GM23338 (cell line): ENCODE measurements at regions not wholly inside any gene's neighbourhood (a gene's known extent, or its start where the extent isn't known, plus 50 kb on each side); places are given as distances from the start of the nearest gene placed in this dataset.

Experiments used
- ATAC-seq: fragments of 200-7000 bp; cut with Tn5 transposase; 3 replicates; pipeline ENCODE4 v1.9.1; 2020
- DNase-seq: peaks from one replicate; pipeline ENCODE4 v3.0.0-alpha.2; 2015; ENCODE audit warnings: low spot score
- H2AFZ ChIP-seq: fragments of 200-600 bp; sonication (generic); 2 replicates; pipeline ENCODE4 v1.8.0; 2016; ENCODE audit warnings: antibody characterized with exemption, mild to moderate bottlenecking, moderate library complexity
- H3F3A ChIP-seq: fragments of 200-600 bp; sonication (generic); replicated peaks from 2 replicates; pipeline ENCODE4 v1.8.0; 2017; ENCODE audit warnings: antibody characterized with exemption, mixed run types, low read depth
- H3K27ac ChIP-seq: fragments of 200-600 bp; sonication (generic); 2 replicates; pipeline ENCODE4 v1.6.1; 2016; ENCODE audit warnings: low read depth
- H3K27me3 ChIP-seq: fragments of 200-600 bp; sonication (generic); 2 replicates; pipeline ENCODE4 v1.8.0; 2016; ENCODE audit warnings: mild to moderate bottlenecking, mixed run types, moderate library complexity; ENCODE audit not compliant: insufficient read depth
- H3K36me3 ChIP-seq: fragments of 200-600 bp; sonication (generic); 2 replicates; pipeline ENCODE4 v1.8.0; 2016; ENCODE audit warnings: mild to moderate bottlenecking; ENCODE audit not compliant: insufficient read depth
- H3K4me1 ChIP-seq: fragments of 200-600 bp; sonication (generic); 2 replicates; pipeline ENCODE4 v1.8.0; 2016; ENCODE audit warnings: mild to moderate bottlenecking, moderate library complexity; ENCODE audit not compliant: insufficient read depth
- H3K4me2 ChIP-seq: fragments of 200-600 bp; sonication (generic); 2 replicates; pipeline ENCODE4 v1.7.1; 2017; ENCODE audit warnings: mixed run types
- H3K4me3 ChIP-seq: fragments of 200-600 bp; sonication (generic); 2 replicates; pipeline ENCODE4 v1.6.1; 2016; ENCODE audit warnings: mixed run types
- H3K79me2 ChIP-seq: fragments of 200-600 bp; sonication (generic); replicated peaks from 2 replicates; pipeline ENCODE4 v1.8.0; 2017; ENCODE audit warnings: mild to moderate bottlenecking; ENCODE audit not compliant: insufficient read depth
- H3K9me2 ChIP-seq: fragments of 200-600 bp; sonication (generic); 2 replicates; pipeline ENCODE4 v1.8.0; 2017; ENCODE audit not compliant: insufficient read depth
- H4K20me1 ChIP-seq: fragments of 200-600 bp; sonication (generic); replicated peaks from 2 replicates; pipeline ENCODE4 v1.8.0; 2017; ENCODE audit warnings: mild to moderate bottlenecking; ENCODE audit not compliant: insufficient read depth
- H3K27ac Mint-ChIP-seq: 2 replicates; pipeline ENCODE4 v1.8.0; 2020; ENCODE audit warnings: inconsistent platforms, mild to moderate bottlenecking, moderate library complexity, mixed read lengths
- H3K27me3 Mint-ChIP-seq: 3 replicates; pipeline ENCODE4 v1.8.0; 2022; ENCODE audit warnings: low read depth, mild to moderate bottlenecking, moderate library complexity, mixed read lengths, inconsistent platforms; ENCODE audit not compliant: insufficient read depth, poor library complexity
- H3K36me3 Mint-ChIP-seq: 3 replicates; pipeline ENCODE4 v1.8.0; 2021; ENCODE audit warnings: low read depth, mild to moderate bottlenecking, inconsistent platforms, moderate library complexity, mixed read lengths
- H3K4me1 Mint-ChIP-seq: 3 replicates; pipeline ENCODE4 v1.8.0; 2020; ENCODE audit warnings: mild to moderate bottlenecking, inconsistent platforms, mixed read lengths
- H3K4me3 Mint-ChIP-seq: 3 replicates; pipeline ENCODE4 v1.8.0; 2021; ENCODE audit warnings: moderate library complexity, mild to moderate bottlenecking, inconsistent platforms, mixed read lengths
- H3K9me3 Mint-ChIP-seq: 3 replicates; pipeline ENCODE4 v1.8.0; 2020; ENCODE audit warnings: moderate library complexity, mild to moderate bottlenecking, inconsistent platforms, mixed read lengths
- CREB1 ChIP-seq: fragments of 250-450 bp; sonication (Bioruptor Pico); IDR thresholded peaks from 2 replicates; pipeline ENCODE4 v1.5.0; 2020; ENCODE audit warnings: low read depth, mild to moderate bottlenecking, moderate library complexity
- CTCF ChIP-seq, 2 experiments: fragments of 200-600 bp in 1 of 2; sonication (generic) in 1 of 2; conservative IDR thresholded peaks; 2 replicates each; pipeline versions ENCODE4 v1.5.1 to v1.6.1; 2016 to 2017; ENCODE audit warnings: antibody characterized with exemption in 2 of 2, low read depth in 2 of 2, mild to moderate bottlenecking in 2 of 2, moderate library complexity in 1 of 2
- ETS1 ChIP-seq: IDR thresholded peaks from 2 replicates; pipeline ENCODE4 v1.6.1; 2016; ENCODE audit warnings: antibody characterized with exemption
- EZH2 ChIP-seq: fragments of 200-600 bp; sonication (generic); IDR thresholded peaks from one replicate; pipeline ENCODE4 v1.8.0; 2017; ENCODE audit warnings: antibody characterized with exemption, mild to moderate bottlenecking, low read depth; ENCODE audit not compliant: unreplicated experiment
- EZH2phosphoT487 ChIP-seq: fragments of 200-600 bp; sonication (generic); IDR thresholded peaks from one replicate; pipeline ENCODE4 v1.8.1; 2018; ENCODE audit warnings: antibody characterized with exemption; ENCODE audit not compliant: unreplicated experiment
- JUNB ChIP-seq: IDR thresholded peaks from one replicate; pipeline ENCODE4 v1.6.1; 2016; ENCODE audit warnings: antibody characterized with exemption; ENCODE audit not compliant: unreplicated experiment
- NANOG ChIP-seq: IDR thresholded peaks from 2 replicates; pipeline ENCODE4 v1.6.1; 2016; ENCODE audit warnings: antibody characterized with exemption, borderline replicate concordance
- POLR2AphosphoS5 ChIP-seq: IDR thresholded peaks from 2 replicates; pipeline ENCODE4 v1.6.1; 2016; ENCODE audit warnings: antibody characterized with exemption, low read depth
- STAT1 ChIP-seq: IDR thresholded peaks from one replicate; pipeline ENCODE4 v1.6.1; 2016; ENCODE audit warnings: antibody characterized with exemption; ENCODE audit not compliant: unreplicated experiment
- ZNF114 ChIP-seq: fragments of 250-450 bp; sonication (Bioruptor Pico); IDR thresholded peaks from 2 replicates; pipeline ENCODE4 v1.5.0; 2020; ENCODE audit warnings: mild to moderate bottlenecking, moderate library complexity
- ZNF331 ChIP-seq: fragments of 250-450 bp; sonication (Bioruptor Pico); IDR thresholded peaks from 2 replicates; pipeline ENCODE4 v1.5.0; 2020; ENCODE audit warnings: low read depth, mild to moderate bottlenecking, moderate library complexity
- ZNF462 ChIP-seq: fragments of 250-450 bp; sonication (Bioruptor Pico); IDR thresholded peaks from 2 replicates; pipeline ENCODE4 v1.5.0; 2020; ENCODE audit warnings: mild to moderate bottlenecking, moderate library complexity
- TF ChIP-seq, protein P1 (sequence below): IDR thresholded peaks from one replicate; pipeline ENCODE4 v1.6.1; 2018; ENCODE audit warnings: antibody characterized with exemption; ENCODE audit not compliant: unreplicated experiment

DNA sequence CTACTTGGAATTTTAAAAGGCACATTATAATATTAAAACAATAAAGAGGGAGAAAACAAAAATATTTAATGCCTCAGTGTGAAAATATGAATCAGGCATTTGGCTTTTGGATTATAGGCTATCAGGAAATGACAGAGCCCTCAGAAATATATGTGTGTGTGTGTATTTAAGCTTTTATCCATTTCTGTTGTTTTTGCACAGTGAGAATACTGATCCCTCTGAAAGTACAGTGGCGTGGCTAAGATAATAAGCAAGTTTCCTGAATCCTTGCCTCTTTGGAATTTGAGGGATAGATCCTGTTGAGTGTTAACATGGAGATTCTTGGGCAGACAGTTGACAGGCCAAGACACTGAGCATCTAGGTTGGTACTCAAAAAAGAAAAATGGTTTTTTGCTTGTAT is 234.8 kb upstream of the ZBTB20 start:
- Histone ChIP-seq H3K4me3 (no peak overlapping the region), H3F3A (no peaks in the 10 kb centered on the region), H3K36me3 (no peaks in the 10 kb centered on the region), H3K27me3 (no peaks in the 10 kb centered on the region), H2AFZ (no peak overlapping the region), H4K20me1 (no peaks in the 10 kb centered on the region), H3K4me2 (no peak overlapping the region), H3K79me2 (no peaks in the 10 kb centered on the region), H3K9me2 (no peaks in the 10 kb centered on the region), H3K27ac (no peak overlapping the region), H3K4me1 (no peaks in the 10 kb centered on the region)
- H3K9me3 Mint-ChIP-seq: peaks cover 4% of the 10 kb centered on the region; the same call in 1 of the 3 replicates
- H3K4me1 Mint-ChIP-seq: peaks cover 8% of the 10 kb centered on the region
- no peak overlapping the region for H3K27ac Mint-ChIP-seq
- no peak overlapping the region for H3K4me3 Mint-ChIP-seq
- no peaks in the 10 kb centered on the region for H3K27me3 Mint-ChIP-seq
- DNase-seq: no peak
- no peak for ATAC-seq
- TF ChIP-seq CREB1 (no peak), POLR2AphosphoS5 (no peak), CTCF (conservative IDR thresholded peaks at IDR 0.05; ENCODE audit: low read depth in 2 of 2) (no peak), JUNB (no peak), ZNF331 (CRISPR knock-in tag) (no peak), ZNF114 (no peak), ETS1 (no peak), EZH2phosphoT487 (no peak), NANOG (no peak), EZH2 (no peak), STAT1 (no peak), ZNF462 (CRISPR knock-in tag) (no peak)
- TF ChIP-seq, protein P1, sequence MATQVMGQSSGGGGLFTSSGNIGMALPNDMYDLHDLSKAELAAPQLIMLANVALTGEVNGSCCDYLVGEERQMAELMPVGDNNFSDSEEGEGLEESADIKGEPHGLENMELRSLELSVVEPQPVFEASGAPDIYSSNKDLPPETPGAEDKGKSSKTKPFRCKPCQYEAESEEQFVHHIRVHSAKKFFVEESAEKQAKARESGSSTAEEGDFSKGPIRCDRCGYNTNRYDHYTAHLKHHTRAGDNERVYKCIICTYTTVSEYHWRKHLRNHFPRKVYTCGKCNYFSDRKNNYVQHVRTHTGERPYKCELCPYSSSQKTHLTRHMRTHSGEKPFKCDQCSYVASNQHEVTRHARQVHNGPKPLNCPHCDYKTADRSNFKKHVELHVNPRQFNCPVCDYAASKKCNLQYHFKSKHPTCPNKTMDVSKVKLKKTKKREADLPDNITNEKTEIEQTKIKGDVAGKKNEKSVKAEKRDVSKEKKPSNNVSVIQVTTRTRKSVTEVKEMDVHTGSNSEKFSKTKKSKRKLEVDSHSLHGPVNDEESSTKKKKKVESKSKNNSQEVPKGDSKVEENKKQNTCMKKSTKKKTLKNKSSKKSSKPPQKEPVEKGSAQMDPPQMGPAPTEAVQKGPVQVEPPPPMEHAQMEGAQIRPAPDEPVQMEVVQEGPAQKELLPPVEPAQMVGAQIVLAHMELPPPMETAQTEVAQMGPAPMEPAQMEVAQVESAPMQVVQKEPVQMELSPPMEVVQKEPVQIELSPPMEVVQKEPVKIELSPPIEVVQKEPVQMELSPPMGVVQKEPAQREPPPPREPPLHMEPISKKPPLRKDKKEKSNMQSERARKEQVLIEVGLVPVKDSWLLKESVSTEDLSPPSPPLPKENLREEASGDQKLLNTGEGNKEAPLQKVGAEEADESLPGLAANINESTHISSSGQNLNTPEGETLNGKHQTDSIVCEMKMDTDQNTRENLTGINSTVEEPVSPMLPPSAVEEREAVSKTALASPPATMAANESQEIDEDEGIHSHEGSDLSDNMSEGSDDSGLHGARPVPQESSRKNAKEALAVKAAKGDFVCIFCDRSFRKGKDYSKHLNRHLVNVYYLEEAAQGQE: no peak
- 0 out of 3 replicates have a peak, but pooled peaks cover 3% of the 10 kb centered on the region for H3K36me3 Mint-ChIP-seq
